Stimulated activated CD8-positive, alpha-beta memory T cell treated with anti-CD3 and anti-CD28 coated beads, Interleukin-15, amount 100 ng/mL, for 4 hours (primary cell): ENCODE measurements at regions not wholly inside any gene's neighbourhood (a gene's known extent, or its start where the extent isn't known, plus 50 kb on each side); places are given as distances from the start of the nearest gene placed in this dataset.
"Not testable (repeated sequence)": the region's sequence is repeated elsewhere in the genome, so short reads cannot be mapped to it uniquely, and the experiment has no call there.

ENCODE experiments used
- DNase-seq, 2 donors: peaks; one replicate each; pipeline ENCODE4 v3.0.0-alpha.2; 2020; ENCODE audit warnings: low read depth in 2 of 2

GRCh38 chr3:18988614-18989229 lies 159.6 kb upstream of the KCNH8 start:
- no peak for DNase-seq

- no peak for DNase-seq
Observed at GRCh38 chr3:18987862-18988447, 160.4 kb upstream of the KCNH8 start.

- no peak for DNase-seq
Observed at GRCh38 chr3:18987070-18987469, 161.2 kb upstream of the KCNH8 start.

- DNase-seq = no peak
Observed at GRCh38 chr3:18982920-18983319, 165.4 kb upstream of the KCNH8 start.

- not testable (repeated sequence) for DNase-seq
Observed at GRCh38 chr3:18976102-18976501, 172.2 kb upstream of the KCNH8 start.

- no peak for DNase-seq
Observed at GRCh38 chr3:18968120-18968519, 180.2 kb upstream of the KCNH8 start.

- DNase-seq = no peak
Observed at GRCh38 chr3:18965781-18966180, 182.5 kb upstream of the KCNH8 start.

- DNase-seq = no peak
Observed at GRCh38 chr3:18964640-18965039, 183.7 kb upstream of the KCNH8 start.

- DNase-seq = no peak
Observed at GRCh38 chr3:18951333-18951732, 197.0 kb upstream of the KCNH8 start.

GRCh38 chr3:18946524-18946923 lies 201.8 kb upstream of the KCNH8 start:
- DNase-seq = no peak

GRCh38 chr3:18937574-18937973 lies 210.7 kb upstream of the KCNH8 start:
- no peak for DNase-seq

GRCh38 chr3:18919158-18919557 lies 229.2 kb upstream of the KCNH8 start:
- DNase-seq = no peak

GRCh38 chr3:18917923-18918322 lies 230.4 kb upstream of the KCNH8 start:
- DNase-seq = no peak

- DNase-seq = no peak
Observed at GRCh38 chr3:18902081-18902793, 246.1 kb upstream of the KCNH8 start.

GRCh38 chr3:18901571-18901970 lies 246.7 kb upstream of the KCNH8 start:
- no peak for DNase-seq

- no peak for DNase-seq
Observed at GRCh38 chr3:18900994-18901393, 247.3 kb upstream of the KCNH8 start.

- no peak for DNase-seq
Observed at GRCh38 chr3:18898911-18899310, 249.4 kb upstream of the KCNH8 start.

- no peak for DNase-seq
Observed at GRCh38 chr3:18892756-18893155, 255.6 kb upstream of the KCNH8 start.

- DNase-seq = no peak
Observed at GRCh38 chr3:18892047-18892446, 256.3 kb upstream of the KCNH8 start.

GRCh38 chr3:18891641-18892040 lies 256.7 kb upstream of the KCNH8 start:
- DNase-seq = no peak

GRCh38 chr3:18890449-18890848 lies 257.9 kb upstream of the KCNH8 start:
- DNase-seq = no peak

- no peak for DNase-seq
Observed at GRCh38 chr3:18888819-18889218, 259.5 kb upstream of the KCNH8 start.

- no peak for DNase-seq
Observed at GRCh38 chr3:18888370-18888769, 259.9 kb upstream of the KCNH8 start.
